ENCODE measurements at regions not wholly inside any gene's neighbourhood (a gene's known extent, or its start where the extent isn't known, plus 50 kb on each side); places are given as distances from the start of the nearest gene placed in this dataset.
A peak's percentile ranks its signal among the peaks of the same experiment; 100 is the strongest.
"Not testable (repeated sequence)": the region's sequence is repeated elsewhere in the genome, so short reads cannot be mapped to it uniquely, and the experiment has no call there.

DNA sequence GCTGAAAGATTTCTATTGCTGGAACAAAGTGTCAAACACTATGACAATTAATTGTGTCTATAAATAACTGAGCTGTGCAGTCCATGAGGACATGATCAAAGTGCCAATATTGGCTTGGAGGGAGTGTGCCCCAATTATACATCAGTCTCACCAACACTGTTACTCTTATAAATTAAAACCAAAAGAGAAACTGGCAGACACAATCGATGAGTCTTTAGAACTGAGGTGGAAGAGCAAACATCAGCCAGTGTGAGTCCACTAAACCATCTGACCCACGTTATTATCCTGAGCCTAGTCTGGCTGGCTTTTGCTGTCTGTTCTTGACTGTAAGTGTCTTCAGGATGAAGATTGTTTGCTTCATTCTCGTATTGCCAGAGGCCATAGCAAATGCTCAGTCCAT, 98.9 kb downstream of the OLIG3 start:
- DNase-seq = no peak

DNA sequence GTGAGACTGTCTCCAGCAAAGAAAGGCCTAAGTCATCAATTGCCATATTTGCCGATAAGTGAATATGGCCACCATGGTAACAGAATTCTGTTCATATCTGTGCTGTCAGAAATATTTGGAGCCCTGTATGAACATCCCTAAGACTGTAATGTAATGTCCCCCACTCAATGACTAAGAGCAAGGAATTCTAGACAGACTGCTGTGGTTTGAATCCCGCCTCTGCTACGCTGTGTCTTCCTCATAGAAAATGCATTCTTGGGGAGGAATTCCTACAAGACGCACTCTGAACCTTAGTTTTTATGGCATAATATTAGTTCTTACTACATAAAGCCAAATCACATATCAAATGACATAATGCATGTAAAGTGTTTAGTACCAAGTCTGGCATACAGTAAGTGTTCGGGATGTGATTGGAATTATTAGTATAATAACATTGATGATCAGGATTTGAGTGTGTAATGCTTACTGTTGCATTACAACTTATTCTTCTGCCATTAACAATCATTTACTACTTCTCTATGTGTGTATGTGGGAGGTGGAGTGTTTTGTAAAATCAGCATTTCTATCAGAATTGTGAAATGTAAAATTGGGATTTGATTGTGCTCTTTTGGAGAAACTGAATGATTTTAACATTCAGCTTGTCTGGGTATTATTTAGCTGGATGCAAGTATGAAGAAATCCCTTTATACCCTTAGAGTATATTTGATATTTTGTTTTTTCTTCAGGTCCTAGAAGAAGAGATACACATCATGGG, 103.0 kb downstream of the OLIG3 start:
- no peak for DNase-seq

DNA sequence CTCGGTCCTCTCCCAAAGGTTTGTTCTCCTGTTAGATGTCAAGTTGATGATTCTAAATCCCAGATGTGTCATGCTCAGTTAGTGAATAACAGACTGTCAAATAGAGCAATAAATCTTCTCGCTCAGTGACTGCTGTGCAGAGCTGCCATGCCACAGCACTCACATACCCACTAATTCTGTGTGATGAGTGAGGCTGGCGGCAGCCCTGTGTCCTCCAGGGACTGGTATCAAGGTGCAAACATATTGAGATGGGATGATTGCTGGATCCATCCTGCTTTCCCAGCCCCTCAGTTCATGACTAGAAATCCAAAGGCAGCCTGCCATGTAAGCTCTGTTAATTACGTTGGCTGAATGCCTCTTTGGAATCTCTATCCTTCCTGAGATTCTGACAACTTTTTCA, 103.9 kb downstream of the OLIG3 start:
- DNase-seq = no peak

DNA sequence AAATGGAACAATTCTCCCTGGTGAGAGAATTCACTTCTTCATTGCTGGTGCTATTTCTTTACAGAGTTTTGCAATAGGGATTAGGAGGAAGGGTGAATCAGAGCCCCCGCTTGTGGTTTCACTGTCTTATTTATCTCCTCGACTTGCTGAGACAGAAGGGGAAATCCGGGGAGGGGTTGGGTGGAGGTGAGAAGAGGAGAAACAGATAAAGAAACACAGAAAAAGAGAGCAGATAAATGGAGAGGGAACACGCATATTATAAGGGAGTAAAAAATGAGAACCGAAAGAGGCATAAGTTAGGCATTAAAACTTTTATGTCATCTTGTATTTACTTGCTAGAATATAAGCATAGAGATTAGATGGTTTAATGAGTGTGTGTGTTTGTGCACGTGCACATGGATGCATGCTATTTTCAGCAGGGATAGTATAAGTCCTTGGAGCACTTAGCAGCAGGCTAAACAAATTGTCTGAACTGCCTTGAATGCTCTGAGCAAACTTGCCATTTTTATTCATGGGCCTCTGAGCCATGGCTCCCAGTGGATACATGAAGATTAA, 105.0 kb downstream of the OLIG3 start:
- DNase-seq = peak; percentile 81

DNA sequence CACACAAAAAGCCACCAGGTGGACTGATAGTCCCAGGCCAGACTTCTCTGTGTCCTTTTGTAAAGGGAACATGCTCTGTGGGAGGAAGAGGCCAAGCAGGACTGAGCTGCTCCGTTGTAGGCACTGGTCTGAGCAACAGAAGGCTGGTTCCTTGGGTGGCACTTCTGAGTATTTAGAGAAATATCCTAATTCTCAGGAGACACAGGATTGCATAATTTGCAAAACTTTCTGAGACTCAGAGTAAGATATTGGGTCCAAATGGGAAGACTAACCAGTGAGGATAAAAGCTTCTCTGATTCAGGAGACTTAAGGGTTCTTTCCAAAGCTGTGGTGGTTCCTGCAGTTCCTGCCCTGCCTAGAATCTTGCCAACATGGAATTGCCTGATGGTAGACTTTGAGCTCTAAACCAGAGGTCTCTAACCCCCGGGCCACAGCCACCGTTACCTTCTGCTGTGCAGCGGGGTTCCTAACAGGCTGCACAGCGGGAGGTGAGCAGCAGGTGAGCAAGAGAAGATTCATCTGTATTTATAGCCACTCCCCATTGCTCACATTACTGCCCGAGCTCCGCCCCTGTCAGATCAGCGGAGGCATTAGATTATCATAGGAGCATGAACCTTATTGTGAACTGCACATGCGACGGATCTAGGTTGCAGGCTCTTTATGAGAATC, 107.0 kb downstream of the OLIG3 start:
- DNase-seq = no peak

DNA sequence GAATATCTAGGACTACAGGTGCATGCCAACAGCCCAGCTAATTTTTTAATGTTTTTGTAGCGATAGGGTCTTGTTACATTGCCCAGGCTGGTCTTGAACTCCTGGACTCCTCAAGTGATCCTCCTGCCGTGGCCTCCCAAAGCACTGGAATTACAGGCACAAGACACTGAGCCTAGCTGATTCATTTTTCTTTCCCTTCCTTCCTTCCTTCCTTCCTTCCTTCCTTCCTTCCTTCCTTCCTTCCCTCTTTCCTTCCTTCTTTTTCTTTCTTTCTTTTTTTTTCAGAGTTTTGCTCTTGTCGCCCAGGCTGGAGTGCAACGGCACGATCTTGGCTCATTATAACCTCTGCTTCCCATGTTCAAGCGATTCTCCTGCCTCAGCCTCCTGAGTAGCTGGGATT, 110.9 kb downstream of the OLIG3 start:
- not testable (repeated sequence) for DNase-seq

DNA sequence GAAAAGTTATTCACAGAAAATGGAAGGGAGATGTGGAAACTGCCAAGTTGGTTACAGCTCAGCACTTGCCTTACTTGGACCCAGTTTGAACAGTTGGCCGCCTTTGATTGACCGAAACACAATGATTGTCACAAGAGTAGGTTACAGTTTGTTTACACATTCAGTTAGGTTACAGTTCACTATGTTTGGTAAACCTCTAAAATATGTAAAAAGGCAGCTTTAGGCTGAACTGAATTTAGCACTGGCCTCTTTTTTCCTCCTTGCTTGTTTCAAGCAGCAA, 116.2 kb downstream of the OLIG3 start:
- no peak for DNase-seq

DNA sequence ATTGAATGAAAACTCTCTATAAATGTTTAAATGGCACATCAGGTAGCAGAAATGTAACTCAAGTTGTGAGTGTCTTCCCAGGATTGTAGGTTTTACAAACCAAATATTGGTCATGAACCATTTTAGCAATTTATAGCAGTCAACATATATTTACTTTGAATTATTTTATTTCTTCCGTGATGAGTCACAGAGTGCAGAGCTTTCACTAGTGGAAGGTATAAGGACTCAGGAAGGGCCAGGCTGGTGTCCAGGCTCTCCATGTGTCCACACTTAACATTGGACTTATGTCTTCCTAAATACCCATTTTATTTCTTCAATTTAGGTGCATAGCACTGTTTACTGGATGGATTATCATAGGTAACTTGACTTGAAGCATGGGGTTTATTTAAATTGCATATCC, 120.9 kb downstream of the OLIG3 start:
- no peak for DNase-seq

DNA sequence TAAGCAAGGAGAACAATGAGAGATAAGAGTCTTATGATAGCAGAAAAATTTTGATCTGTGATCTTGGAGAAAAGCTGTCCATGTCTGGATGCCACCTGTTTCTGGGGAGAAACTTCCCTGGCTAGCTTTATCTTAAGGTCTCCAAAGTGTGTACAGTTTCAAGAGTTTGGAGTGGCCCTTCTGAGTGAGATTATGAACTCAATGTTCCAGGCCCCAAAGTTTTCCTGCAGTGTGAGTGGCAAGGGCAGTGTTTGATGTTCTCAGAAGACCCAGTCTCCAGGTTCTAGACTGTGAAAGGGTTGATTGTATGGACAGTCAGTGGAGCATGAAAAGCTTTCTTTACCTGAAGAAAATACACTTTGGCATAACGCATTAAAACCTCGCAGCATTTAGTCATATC, 121.7 kb downstream of the OLIG3 start:
- no peak for DNase-seq

DNA sequence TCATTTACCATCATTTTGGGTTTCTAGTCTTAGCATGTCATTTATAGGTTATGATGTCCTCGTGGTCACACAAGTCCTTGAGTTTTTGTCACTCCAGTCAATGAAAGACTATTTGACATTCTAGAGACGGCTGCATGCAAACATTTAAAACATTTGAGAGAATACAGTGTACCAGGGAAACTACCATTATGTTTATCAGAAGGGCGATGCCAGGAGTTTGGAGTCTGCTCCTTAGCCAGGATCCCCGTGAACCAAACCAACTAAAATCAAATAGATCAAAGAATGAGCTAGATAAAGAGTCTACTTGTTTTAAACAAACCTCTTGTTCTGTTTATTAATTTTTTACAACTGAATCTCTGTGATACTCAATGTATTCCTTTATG, 122.6 kb downstream of the OLIG3 start:
- DNase-seq = no peak

DNA sequence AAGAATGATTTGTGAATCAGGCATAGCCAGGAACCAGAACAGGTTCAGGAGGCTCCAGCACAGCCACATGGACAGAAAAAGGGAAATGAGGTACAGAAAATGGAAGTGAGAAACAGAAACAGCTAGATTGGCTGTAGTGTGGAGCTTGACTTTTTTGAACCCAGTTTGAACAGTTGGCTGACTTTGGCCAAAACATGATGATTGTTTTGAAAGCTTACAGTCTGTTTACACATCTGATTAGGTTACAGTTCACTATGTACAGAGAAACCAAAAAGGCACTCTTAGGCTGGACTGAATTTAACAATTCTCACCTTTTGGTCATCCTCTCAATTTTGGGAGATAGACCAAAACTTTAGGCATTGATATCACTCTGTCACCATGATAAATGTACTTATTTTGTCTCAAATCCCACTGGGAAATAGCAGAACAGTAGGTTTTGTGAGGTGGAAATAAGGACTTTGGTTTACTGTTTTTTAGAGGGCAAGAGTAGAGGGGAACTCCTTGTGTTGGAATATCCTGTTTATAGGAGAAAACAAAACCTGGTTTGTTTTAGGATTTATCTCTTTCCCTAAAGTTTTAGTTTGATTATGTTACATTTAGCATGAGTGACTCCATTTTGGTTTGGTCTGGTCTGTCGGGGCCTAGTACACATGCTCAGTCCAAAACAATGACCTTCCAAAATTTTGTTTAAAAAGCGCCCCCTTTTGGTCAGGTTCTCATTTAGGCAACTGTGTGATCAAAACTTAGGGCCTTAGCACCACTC, 123.1 kb downstream of the OLIG3 start:
- no peak for DNase-seq

DNA sequence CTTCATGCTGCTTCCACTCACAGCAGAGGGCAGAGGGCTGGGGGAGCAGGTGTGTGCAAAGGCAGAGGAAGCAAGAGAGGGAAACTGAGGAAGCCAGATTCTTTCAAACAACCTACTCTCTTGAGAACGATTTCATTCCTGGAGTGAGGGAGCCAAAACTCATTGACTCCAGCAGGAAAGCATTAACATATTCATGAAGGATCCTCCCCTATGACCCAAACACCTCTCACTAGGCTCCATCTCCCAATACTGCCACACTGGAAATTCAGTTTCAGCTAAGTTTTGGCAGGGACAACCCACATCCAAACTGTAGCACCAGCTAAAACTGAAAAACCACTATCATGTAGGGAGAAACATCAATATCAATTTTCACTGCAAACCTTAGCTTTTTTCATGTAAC, 125.1 kb downstream of the OLIG3 start:
- no peak for DNase-seq

DNA sequence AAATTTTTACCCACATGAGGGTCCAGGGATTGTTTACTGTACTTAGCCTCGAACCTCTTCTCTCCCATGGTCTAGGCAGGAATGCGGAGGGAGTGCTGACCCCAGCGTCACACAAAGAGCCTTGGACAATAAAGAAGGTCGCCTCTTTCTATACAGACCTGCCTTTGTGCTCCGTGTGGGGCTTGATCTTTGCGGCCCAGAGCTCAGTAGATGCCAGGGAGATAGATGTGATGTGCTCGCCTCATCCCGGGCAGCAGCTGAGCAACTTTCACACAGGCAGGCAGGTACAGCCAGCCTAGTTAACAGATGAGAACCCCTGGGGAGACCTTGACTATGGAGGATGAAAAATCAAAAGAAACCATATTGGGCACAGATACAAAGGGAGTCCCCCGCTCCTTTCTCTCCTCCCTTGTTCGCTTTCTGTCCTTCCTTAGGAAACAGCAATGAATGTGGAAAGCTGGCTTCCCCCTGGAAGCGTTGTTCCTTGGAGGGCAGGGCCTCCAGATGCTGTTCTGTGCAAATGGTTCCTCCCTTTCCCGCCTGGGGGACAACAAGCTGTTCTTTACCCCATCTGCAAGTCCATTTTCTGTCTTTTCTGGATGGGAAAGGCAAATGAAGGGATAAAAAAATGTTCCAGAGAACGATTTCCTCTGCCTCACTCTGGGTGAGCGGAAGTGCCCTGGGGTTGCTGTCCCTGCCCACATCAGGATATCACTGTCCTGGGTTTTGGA, 128.3 kb downstream of the OLIG3 start:
- DNase-seq = no peak

DNA sequence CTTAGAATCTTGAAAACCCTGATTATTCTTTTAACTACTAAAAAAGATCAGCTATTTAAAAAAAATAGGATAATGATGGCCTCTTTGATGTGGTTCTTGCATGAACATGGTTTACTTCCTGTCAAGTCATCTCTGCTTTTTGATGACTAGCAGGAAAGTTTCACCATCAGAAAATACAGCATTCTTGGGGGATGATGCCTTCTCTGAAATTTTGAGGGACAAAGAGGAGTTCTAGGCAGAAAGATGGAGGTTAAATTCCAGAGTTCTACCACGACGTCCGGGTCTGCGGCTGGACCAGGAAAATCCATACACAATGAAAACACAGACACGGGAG, 130.4 kb downstream of the OLIG3 start:
- DNase-seq = peak; percentile 56

DNA sequence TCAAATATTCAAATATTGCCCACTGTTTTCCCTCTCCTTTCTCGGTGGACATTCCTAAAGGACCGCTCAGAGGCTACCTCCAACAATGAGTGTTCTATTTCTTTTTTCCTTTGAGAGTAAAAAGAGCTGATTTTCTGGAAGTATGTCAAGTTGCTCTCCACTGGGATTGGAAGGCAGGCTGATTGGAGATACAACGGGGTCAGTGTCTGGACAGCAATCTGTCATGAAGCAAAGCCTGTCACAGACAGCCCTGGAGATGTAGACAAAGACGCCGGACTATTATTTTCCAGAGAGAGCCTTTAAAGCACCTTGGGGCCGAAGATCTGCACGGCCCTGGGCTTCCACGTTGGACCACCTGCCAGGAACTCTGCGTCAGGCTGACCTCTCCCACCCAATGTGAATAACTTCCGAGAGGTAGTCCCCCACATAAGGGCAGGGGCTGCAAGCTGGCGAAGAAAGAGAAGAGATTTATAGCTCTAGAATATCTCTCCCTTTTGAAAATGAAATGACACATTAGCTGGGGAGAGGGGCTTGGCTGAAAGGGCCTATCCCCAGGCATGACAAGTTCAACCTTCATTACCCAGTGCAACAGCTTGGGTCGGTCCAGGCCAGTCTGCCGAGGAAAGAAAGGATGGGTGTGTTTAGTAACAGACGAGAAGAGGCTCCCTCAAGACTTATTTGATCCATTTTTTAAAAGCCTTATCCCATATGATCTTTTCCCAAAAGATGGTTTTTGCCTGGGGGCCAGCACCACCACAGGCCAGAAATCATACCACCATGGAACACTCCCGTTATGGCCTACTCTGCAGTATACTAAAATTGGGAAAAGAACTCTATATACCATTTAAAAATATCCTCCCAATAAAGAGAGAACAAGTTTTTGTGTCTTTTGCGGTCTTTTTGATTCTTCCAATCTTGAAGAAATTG, 131.1 kb downstream of the OLIG3 start:
- DNase-seq = no peak

DNA sequence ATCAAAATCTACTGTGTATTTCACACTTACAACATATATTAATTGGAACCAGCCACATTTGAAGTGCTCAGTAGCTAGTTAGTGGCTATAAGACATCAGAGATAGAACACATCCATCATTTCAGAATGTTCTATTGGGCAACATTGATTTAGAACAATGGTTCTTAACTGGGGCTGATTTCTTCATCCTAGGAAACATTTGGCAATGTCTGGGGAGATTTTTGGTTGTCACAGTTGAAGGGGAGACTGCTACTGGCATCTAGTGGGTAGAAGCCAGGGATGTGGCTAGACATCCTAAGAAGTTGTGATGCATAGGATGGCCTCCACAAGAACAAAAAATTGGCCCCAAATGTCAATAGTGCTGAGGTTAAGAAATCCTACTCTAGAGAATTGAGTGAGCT, 132.5 kb downstream of the OLIG3 start:
- no peak for DNase-seq

DNA sequence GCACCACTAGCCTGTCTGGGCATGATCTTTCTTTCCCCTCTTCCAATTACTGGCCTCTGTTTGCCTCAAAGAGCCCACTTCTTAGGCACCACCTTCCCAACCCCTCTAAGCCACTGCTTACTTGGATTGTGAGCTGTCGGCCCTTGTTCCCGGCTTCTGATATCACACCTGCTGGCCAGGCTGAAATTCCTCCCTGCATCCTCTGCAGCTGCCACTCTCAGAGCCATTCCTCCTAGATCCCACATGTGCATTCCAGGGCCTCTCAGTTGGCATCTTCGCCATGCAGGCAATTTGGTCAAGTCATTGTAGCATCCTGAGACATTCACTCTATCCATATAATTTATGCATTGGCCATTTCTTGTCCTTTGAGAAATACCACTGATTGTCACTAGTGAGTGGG, 135.9 kb downstream of the OLIG3 start:
- DNase-seq = no peak

DNA sequence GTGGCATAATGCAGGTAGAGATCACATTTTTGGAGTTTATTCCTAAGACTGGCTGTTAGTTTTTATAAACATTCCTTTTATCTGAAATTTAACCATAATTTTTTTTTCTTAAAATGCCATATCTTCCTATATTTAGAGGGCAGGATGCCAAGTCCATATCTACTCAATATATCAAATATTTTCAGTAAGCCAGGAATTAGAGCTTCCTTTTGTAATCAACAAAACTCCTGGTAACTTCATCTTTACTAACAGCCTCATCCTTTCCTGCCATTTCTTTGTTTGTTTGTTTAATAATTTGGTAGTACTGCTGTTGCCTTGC, 136.3 kb downstream of the OLIG3 start:
- DNase-seq = no peak

DNA sequence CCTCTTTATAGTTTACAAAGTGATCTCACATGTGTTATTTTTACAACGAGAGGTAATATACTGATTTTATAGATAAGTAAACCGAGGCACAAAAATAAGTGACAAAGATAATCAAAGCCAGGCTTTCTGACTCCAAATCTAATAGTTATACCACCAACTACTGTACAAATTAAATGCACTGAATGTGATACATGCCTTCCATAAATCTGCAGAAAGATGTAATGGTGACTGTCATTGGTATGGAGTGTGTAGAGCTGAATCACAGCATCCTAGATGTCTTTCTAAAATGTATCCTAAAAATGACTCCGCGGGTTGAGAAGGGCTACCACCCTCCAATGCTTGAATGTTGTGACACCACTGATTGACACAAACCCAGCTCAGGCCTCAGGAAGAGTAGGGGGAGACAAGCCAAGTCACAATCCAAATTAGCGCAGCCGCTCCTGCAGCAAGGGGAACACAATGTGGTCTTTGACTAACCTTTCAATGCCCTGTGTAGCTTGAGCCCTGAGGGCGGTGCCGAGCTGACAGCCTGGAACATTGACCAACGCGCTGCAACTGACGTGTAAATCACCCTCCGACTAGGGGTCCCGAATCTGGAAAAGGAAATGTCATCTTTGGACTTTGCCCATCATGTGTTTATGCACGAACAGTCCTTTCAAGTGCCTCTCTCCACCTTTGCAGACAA, 136.8 kb downstream of the OLIG3 start:
- no peak for DNase-seq

DNA sequence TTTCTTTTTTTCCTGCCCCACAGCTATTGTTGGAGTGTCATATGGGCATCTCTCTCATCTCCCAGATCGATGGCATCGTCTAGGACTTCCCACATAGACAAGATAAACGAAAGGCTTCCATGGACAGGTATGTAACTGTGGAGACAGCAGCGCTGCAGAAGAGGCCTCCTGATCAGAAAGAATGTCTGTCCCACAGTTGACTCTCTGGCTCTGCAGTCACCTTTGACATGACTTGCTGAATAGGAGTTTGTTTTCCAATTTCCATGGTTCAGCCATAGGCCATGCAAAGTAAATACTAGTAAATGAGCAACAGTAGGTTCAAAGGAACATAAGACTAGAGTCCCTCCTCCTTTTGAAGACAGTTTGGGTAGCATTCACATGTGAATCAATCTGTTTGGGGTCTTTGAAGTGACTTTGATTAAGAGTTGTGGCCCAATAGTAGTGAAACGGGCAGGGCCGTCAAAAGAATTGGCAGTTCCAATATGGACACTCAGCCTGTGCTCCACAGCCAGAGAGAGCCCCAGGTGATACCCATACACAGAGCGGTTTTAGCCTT, 134.7 kb upstream of the IFNGR1 start:
- no peak for DNase-seq

DNA sequence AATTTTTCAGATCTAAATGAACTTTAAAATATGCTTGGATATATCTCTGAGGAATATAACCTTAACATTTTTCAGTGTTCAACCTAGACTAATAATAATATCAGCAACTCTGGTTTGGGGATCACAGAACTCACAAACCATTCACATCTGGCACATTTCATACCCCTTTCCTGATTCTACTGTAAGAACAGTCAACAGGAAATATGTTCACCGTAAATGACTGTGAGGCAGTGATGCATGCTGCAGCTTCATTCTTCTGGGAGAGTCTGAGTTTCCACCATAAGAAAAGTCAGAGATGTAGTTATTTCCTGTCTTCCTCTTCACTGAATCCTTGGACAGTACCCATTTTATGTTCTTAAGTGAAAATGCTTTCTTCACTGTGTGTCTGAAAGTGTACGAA, 134.2 kb upstream of the IFNGR1 start:
- DNase-seq = no peak

DNA sequence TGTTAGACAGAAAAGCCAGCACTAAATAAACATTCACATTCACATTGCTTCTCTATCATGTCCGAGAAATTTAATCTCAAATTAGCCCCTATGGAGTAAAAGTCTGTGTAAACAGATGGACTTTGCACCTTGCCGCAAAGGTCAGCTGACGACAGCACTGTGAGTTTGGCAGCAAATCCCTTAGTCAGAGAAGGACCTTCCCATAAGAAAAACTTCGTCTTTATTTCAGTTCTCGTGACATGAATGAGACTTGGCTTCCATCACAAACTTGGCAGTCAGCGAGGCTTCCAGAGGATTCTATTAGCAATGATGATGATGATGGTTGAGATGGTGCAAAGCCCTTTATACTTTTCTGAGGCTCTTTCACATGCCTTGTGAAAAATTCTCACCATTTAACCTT, 133.7 kb upstream of the IFNGR1 start:
- DNase-seq = no peak

Measured in CD4-positive, alpha-beta T cell treated with Interleukin-12 subunit alpha and Interleukin-12 subunit beta, for 1 hour (primary cell).